GM12873 (cell line): ENCODE measurements at regions not wholly inside any gene's neighbourhood (a gene's known extent, or its start where the extent isn't known, plus 50 kb on each side); places are given as distances from the start of the nearest gene placed in this dataset.

Experiments used
- TF ChIP-seq, protein P1 (sequence below): IDR thresholded peaks from 2 replicates; pipeline ENCODE4 v1.5.1; 2012; ENCODE audit warnings: low read depth, mild to moderate bottlenecking, moderate library complexity, low read length, control low read depth; ENCODE audit not compliant: insufficient read depth; ENCODE audit errors: missing control alignments

DNA sequence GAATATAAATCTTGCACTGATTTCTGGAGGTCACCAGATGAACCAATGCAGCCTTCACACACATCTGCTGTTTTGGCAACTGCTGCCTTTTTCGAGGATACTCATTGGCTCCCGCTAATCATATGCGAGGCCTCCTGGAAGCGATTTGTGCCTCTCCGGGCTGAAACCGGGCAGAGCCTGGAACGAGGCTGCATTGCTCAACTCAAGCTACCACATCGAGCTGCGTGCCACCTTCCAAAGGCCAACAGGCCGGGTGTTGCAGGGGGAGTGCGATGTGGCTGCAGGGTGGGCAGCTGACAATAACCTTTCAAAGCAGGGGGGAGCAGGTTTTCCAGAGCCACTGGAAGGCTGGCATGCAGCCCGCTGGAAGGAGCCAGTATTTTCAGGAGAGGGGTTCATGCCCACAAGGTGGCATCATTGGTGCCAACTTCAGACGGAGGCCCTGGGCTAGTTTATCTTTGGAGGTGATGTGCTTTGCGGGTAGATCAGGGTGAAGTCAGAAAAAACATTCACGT, 122.6 kb upstream of the IFNGR1 start:
- TF ChIP-seq, protein P1, sequence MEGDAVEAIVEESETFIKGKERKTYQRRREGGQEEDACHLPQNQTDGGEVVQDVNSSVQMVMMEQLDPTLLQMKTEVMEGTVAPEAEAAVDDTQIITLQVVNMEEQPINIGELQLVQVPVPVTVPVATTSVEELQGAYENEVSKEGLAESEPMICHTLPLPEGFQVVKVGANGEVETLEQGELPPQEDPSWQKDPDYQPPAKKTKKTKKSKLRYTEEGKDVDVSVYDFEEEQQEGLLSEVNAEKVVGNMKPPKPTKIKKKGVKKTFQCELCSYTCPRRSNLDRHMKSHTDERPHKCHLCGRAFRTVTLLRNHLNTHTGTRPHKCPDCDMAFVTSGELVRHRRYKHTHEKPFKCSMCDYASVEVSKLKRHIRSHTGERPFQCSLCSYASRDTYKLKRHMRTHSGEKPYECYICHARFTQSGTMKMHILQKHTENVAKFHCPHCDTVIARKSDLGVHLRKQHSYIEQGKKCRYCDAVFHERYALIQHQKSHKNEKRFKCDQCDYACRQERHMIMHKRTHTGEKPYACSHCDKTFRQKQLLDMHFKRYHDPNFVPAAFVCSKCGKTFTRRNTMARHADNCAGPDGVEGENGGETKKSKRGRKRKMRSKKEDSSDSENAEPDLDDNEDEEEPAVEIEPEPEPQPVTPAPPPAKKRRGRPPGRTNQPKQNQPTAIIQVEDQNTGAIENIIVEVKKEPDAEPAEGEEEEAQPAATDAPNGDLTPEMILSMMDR, result no peak

DNA sequence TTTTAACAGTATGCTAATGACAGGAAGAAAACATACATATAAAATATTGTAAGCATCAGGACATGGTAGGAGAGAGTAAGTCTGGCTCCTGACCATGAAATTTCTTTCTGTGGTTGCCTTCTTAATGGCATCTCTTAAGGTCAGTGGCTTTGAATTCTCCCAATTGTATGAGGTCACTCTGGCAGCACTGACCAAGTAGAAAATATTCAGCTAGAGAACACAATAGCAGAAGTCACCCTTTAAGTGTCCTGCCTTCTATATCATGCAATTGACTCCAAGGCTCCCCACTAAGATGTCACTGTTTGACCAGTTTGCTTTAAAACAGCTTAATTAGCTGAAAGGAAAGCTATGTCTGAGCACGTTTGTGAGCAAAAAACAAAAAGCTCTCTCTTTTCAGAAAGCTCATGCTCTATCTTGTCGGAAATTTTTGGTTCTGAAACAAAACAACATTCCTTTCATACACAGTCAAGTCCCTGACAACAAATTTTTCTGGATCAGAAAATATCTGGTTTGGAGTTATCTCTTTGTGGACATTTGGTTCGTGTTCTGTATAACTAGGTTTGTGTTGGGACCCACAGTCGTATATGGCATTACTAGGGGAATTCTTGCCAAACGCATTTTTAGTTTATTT, 120.9 kb upstream of the IFNGR1 start:
- TF ChIP-seq, protein P1, result no peak

DNA sequence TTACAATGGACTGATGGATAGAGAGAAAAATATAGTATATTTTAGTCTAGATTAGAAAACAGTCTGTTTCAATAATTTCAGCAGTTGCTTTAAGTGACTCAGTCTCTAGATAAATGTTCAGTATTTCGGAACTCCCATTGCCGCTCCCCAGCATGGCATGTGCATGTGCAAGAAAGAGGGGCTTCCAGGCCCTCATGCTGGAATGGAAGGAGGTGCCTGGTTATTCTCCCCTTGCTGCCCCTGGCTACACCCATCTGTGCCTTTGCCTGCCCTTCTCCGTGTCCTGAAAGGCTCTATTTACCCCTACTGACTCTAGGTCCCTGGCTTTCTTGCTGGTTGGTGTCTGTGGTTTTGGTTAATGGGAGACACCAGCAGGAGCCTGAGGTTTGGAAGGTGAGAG, 115.7 kb upstream of the IFNGR1 start:
- TF ChIP-seq, protein P1, result no peak

DNA sequence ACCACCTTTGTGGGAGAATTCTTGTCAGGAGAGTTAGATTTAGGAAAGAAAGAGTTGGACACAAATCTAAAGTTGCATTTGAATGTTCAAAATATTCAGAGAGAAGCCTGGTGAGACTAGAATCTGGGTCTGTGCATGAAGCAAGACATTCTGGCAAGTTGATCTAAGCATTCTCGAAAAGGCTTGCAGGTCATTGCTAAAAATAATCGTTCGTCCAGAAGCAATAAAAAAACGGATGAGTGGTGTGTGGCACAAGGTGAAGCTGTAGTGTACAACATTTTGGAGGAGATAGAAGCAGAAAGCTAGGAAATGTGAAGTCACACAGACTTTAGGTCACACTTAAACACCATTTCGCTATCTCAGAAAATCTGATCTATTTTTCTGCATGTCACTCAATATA, 114.9 kb upstream of the IFNGR1 start:
- TF ChIP-seq, protein P1, result no peak

DNA sequence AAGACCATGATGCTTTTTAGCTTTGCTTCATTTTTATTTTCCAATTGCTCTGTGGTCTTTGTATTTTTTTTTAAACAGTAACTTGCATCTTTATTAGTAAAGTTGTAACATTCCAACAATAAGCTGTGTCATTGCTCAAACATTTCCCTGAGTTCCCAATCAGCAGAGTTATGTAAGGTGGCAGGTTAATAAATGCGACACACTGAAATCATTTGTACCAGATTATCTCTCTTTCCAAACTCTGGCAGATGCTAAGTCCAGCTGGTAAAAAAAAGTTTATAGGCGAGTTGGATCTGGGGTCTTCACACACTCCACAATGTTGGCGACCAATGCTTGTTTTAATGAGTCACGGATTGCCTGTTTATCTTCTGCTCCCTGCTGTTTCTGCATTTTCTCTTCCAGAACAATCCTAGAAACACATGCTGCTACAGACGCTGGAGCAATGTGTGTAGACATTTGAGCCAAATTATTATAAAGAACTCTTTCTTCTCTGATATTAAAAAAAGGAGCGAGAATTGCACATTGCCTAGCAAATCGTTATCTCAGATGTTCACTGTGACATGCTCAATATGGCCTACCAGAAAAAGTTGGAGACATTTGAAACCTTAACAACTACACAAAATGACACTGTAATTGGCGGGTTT, 113.6 kb upstream of the IFNGR1 start:
- TF ChIP-seq, protein P1, result no peak

DNA sequence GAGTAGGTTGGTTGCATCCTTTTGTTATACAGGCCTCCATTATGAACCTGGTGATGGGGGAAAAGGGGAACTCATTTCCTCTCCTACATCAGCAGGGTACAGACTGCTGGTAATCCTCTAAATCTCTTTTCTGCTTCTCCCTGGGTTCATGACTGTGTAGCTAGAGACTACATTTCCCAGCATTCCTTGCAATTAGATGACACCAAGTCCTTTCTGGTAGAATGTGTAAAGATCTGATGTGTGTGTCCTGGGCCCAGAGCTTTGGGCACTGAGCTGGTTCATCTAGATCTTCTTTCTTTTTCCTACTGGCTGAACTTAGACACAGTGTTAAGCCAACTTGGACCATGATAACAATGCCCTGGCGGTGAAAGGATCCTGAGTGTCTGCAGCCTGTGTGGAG, 104.7 kb upstream of the IFNGR1 start:
- TF ChIP-seq, protein P1, result no peak

DNA sequence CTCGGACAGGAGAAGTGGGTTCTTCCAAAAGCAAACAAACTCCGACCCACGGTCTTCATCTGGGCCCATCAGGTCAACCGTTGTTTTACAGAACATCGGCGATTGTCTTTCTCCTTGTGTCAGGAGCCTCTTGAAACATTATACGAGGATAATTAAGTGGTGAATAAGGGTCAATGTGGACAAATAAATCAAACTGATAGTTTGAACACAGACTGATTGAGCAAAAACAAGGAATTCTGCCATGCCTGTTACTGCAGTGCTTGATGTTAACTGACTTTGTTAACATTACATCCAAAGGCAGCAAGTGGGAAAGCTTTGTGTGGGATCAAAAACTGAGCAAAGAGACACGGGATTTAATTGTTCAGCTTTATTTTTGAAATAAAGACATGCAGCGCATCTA, 101.1 kb upstream of the IFNGR1 start:
- TF ChIP-seq, protein P1, result no peak
